Naive thymus-derived CD4-positive, alpha-beta T cell (primary cell): ENCODE measurements at regions not wholly inside any gene's neighbourhood (a gene's known extent, or its start where the extent isn't known, plus 50 kb on each side); places are given as distances from the start of the nearest gene placed in this dataset.

Experiments
- ATAC-seq: fragments of 150-1000 bp; cut with Tn5 transposase; 2 replicates; pipeline ENCODE4 v1.10.0; 2021; ENCODE audit warnings: mild to moderate bottlenecking, moderate library complexity
- CTCF ChIA-PET: fragments of 350-600 bp; sonication (Branson Sonifier 250); formaldehyde crosslinking; loops from one replicate; lab custom pipeline; 2021; ENCODE audit warnings: antibody characterized with exemption; lab: Charles Lee
- POLR2A ChIA-PET: fragments of 350-600 bp; sonication (Branson Sonifier 250); formaldehyde crosslinking; loops from one replicate; lab custom pipeline; 2021; ENCODE audit warnings: antibody characterized with exemption, inconsistent platforms; lab: Charles Lee
- DNase-seq, 9 donors: peaks; one replicate each; pipeline versions ENCODE4 v3.0.0 to v3.0.0-alpha.2; 2020 to 2022; ENCODE audit warnings: mixed read lengths in 1 of 9
- H3K27ac ChIP-seq: one replicate; pipeline ENCODE4 v1.7.0; 2013; ENCODE audit warnings: mild to moderate bottlenecking, low read depth, low read length, moderate library complexity
- H3K27me3 ChIP-seq, 2 donors: one replicate each; pipeline ENCODE4 v1.7.0; 2013; ENCODE audit warnings: low read length in 2 of 2, mild to moderate bottlenecking in 2 of 2, moderate library complexity in 2 of 2; ENCODE audit not compliant: control insufficient read depth in 2 of 2, insufficient read depth in 2 of 2
- H3K36me3 ChIP-seq, 3 experiments: 1 replicate in 2 of 3; 2 replicates in 1 of 3; pipeline ENCODE4 v1.7.0; 2013; ENCODE audit warnings: low read length in 3 of 3, mild to moderate bottlenecking in 3 of 3, moderate library complexity in 1 of 3; ENCODE audit not compliant: insufficient read depth in 3 of 3, control insufficient read depth in 2 of 3
- H3K4me1 ChIP-seq, 2 donors: one replicate each; pipeline ENCODE4 v1.7.0; 2013; ENCODE audit warnings: low read length in 2 of 2, mild to moderate bottlenecking in 2 of 2, moderate library complexity in 1 of 2; ENCODE audit not compliant: control insufficient read depth in 2 of 2, insufficient read depth in 2 of 2
- H3K4me3 ChIP-seq: 2 replicates; pipeline ENCODE4 v1.7.0; 2013; ENCODE audit warnings: mild to moderate bottlenecking, low read length
- H3K9me3 ChIP-seq, 3 experiments: 1 replicate in 2 of 3; 2 replicates in 1 of 3; pipeline ENCODE4 v1.7.0; 2013; ENCODE audit warnings: low read length in 3 of 3; ENCODE audit not compliant: control insufficient read depth in 2 of 3
- H3K27ac Mint-ChIP-seq, 9 donors: one replicate each; pipeline ENCODE4 v1.8.0; 2020 to 2022; ENCODE audit warnings: mixed read lengths in 9 of 9, mild to moderate bottlenecking in 8 of 9, moderate library complexity in 5 of 9, inconsistent platforms in 2 of 9
- H3K27me3 Mint-ChIP-seq, 5 donors: one replicate each; pipeline ENCODE4 v1.8.0; 2021 to 2022; ENCODE audit warnings: mixed read lengths in 5 of 5, mild to moderate bottlenecking in 1 of 5
- H3K36me3 Mint-ChIP-seq, 5 donors: one replicate each; pipeline ENCODE4 v1.8.0; 2020 to 2022; ENCODE audit warnings: mixed read lengths in 5 of 5, mild to moderate bottlenecking in 3 of 5, inconsistent platforms in 1 of 5
- H3K4me1 Mint-ChIP-seq, 7 donors: one replicate each; pipeline ENCODE4 v1.8.0; 2020 to 2022; ENCODE audit warnings: mixed read lengths in 7 of 7, mild to moderate bottlenecking in 3 of 7, inconsistent platforms in 1 of 7
- H3K4me3 Mint-ChIP-seq, 10 donors: one replicate each; pipeline ENCODE4 v1.8.0; 2020 to 2022; ENCODE audit warnings: mild to moderate bottlenecking in 10 of 10, mixed read lengths in 10 of 10, moderate library complexity in 6 of 10, inconsistent platforms in 2 of 10
- H3K9me3 Mint-ChIP-seq, 11 donors: one replicate each; pipeline ENCODE4 v1.8.0; 2020 to 2022; ENCODE audit warnings: mixed read lengths in 11 of 11, mild to moderate bottlenecking in 4 of 11, inconsistent platforms in 1 of 11, moderate library complexity in 1 of 11
- intact Hi-C, 2 donors: fragments of 100-400 bp; cut with micrococcal nuclease; formaldehyde crosslinking; loops; one replicate each; pipeline ENCODE4 v1.15.1; 2023

GRCh38 chr21:16424331-16424751 is 694.6 kb downstream of the USP25 start:
- ATAC-seq (no peak), DNase-seq (no peak)
- no peaks in the 10 kb centered on the region for H3K9me3 ChIP-seq
- intact Hi-C loops: no loop called here
- no peak overlapping the region for H3K4me3 ChIP-seq
- no peak overlapping the region for H3K4me3 Mint-ChIP-seq
- CTCF ChIA-PET: no interaction called here
- H3K4me1 Mint-ChIP-seq: no peaks in the 10 kb centered on the region
- no peak overlapping the region for H3K27ac Mint-ChIP-seq
- no peaks in the 10 kb centered on the region for H3K27me3 Mint-ChIP-seq
- H3K36me3 ChIP-seq: no peaks in the 10 kb centered on the region
- no peaks in the 10 kb centered on the region for H3K27me3 ChIP-seq
- no peaks in the 10 kb centered on the region for H3K4me1 ChIP-seq
- H3K9me3 Mint-ChIP-seq: no peaks in the 10 kb centered on the region
- no peaks in the 10 kb centered on the region for H3K36me3 Mint-ChIP-seq
- POLR2A ChIA-PET: no interaction called here
- H3K27ac ChIP-seq: no peak overlapping the region

GRCh38 chr21:16425376-16425775 is 695.6 kb downstream of the USP25 start:
- no peaks in the 10 kb centered on the region for H3K27me3 ChIP-seq
- no peaks in the 10 kb centered on the region for H3K27me3 Mint-ChIP-seq
- DNase-seq (no peak), ATAC-seq (no peak)
- no peak overlapping the region for H3K27ac Mint-ChIP-seq
- H3K4me3 ChIP-seq: no peak overlapping the region
- CTCF ChIA-PET: no interaction called here
- POLR2A ChIA-PET: no interaction called here
- no peaks in the 10 kb centered on the region for H3K4me1 ChIP-seq
- no peaks in the 10 kb centered on the region for H3K36me3 ChIP-seq
- no peaks in the 10 kb centered on the region for H3K36me3 Mint-ChIP-seq
- H3K9me3 ChIP-seq: no peaks in the 10 kb centered on the region
- H3K4me1 Mint-ChIP-seq: no peaks in the 10 kb centered on the region
- H3K9me3 Mint-ChIP-seq: no peaks in the 10 kb centered on the region
- no peak overlapping the region for H3K27ac ChIP-seq
- no peak overlapping the region for H3K4me3 Mint-ChIP-seq
- intact Hi-C loops: no loop called here

- Histone ChIP-seq H3K36me3 (no peaks in the 10 kb centered on the region), H3K4me1 (no peaks in the 10 kb centered on the region), H3K27ac (no peak overlapping the region), H3K27me3 (no peaks in the 10 kb centered on the region), H3K9me3 (no peaks in the 10 kb centered on the region), H3K4me3 (no peak overlapping the region)
- Mint-ChIP-seq H3K27ac (no peak overlapping the region), H3K36me3 (no peaks in the 10 kb centered on the region), H3K4me1 (no peaks in the 10 kb centered on the region), H3K4me3 (no peak overlapping the region), H3K27me3 (no peaks in the 10 kb centered on the region), H3K9me3 (no peaks in the 10 kb centered on the region)
- intact Hi-C loops: no loop called here
- no peak for ATAC-seq
- ChIA-PET CTCF (no interaction called here), POLR2A (no interaction called here)
- no peak for DNase-seq
Measured at GRCh38 chr21:16426936-16427335, 697.2 kb downstream of the USP25 start.

- Histone ChIP-seq H3K27me3 (no peaks in the 10 kb centered on the region), H3K36me3 (no peaks in the 10 kb centered on the region), H3K9me3 (no peaks in the 10 kb centered on the region), H3K27ac (no peak overlapping the region), H3K4me1 (no peaks in the 10 kb centered on the region), H3K4me3 (no peak overlapping the region)
- no peak overlapping the region for H3K27ac Mint-ChIP-seq
- CTCF ChIA-PET: no interaction called here
- intact Hi-C loops: no loop called here
- H3K4me1 Mint-ChIP-seq: no peaks in the 10 kb centered on the region
- H3K27me3 Mint-ChIP-seq: no peaks in the 10 kb centered on the region
- H3K4me3 Mint-ChIP-seq: no peak overlapping the region
- no peaks in the 10 kb centered on the region for H3K36me3 Mint-ChIP-seq
- H3K9me3 Mint-ChIP-seq: no peaks in the 10 kb centered on the region
- ATAC-seq: no peak
- POLR2A ChIA-PET: no interaction called here
- DNase-seq: no peak
Measured at GRCh38 chr21:16427587-16428087, 697.9 kb downstream of the USP25 start.

GRCh38 chr21:16437586-16437985 is 707.8 kb downstream of the USP25 start:
- no peaks in the 10 kb centered on the region for H3K36me3 ChIP-seq
- Mint-ChIP-seq H3K4me1 (no peaks in the 10 kb centered on the region), H3K36me3 (no peaks in the 10 kb centered on the region), H3K27me3 (no peaks in the 10 kb centered on the region), H3K9me3 (no peaks in the 10 kb centered on the region), H3K27ac (no peak overlapping the region), H3K4me3 (no peak overlapping the region)
- H3K27me3 ChIP-seq: no peaks in the 10 kb centered on the region
- H3K27ac ChIP-seq: no peak overlapping the region
- intact Hi-C loops: no loop called here
- ChIA-PET POLR2A (no interaction called here), CTCF (no interaction called here)
- no peak overlapping the region for H3K4me3 ChIP-seq
- no peaks in the 10 kb centered on the region for H3K9me3 ChIP-seq
- ATAC-seq: no peak
- no peaks in the 10 kb centered on the region for H3K4me1 ChIP-seq
- no peak for DNase-seq

- Mint-ChIP-seq H3K4me3 (no peak overlapping the region), H3K9me3 (peaks cover 0 to 2% (median 0%) of the 10 kb centered on the region in 11 donors), H3K27me3 (no peaks in the 10 kb centered on the region), H3K36me3 (no peaks in the 10 kb centered on the region), H3K4me1 (no peaks in the 10 kb centered on the region), H3K27ac (no peak overlapping the region)
- ChIA-PET CTCF (no interaction called here), POLR2A (no interaction called here)
- H3K27me3 ChIP-seq: no peaks in the 10 kb centered on the region
- intact Hi-C loops: no loop called here
- no peak overlapping the region for H3K27ac ChIP-seq
- no peaks in the 10 kb centered on the region for H3K9me3 ChIP-seq
- H3K4me3 ChIP-seq: no peak overlapping the region
- no peaks in the 10 kb centered on the region for H3K4me1 ChIP-seq
- ATAC-seq (no peak), DNase-seq (no peak)
- H3K36me3 ChIP-seq: no peaks in the 10 kb centered on the region
Measured at GRCh38 chr21:16438761-16439160, 709.0 kb downstream of the USP25 start.

GRCh38 chr21:16441789-16442188 is 712.0 kb downstream of the USP25 start:
- H3K36me3 Mint-ChIP-seq: no peaks in the 10 kb centered on the region
- H3K4me1 Mint-ChIP-seq: no peaks in the 10 kb centered on the region
- Histone ChIP-seq H3K27ac (no peak overlapping the region), H3K27me3 (no peaks in the 10 kb centered on the region), H3K4me3 (no peak overlapping the region), H3K36me3 (no peaks in the 10 kb centered on the region), H3K4me1 (no peaks in the 10 kb centered on the region), H3K9me3 (no peaks in the 10 kb centered on the region)
- ChIA-PET CTCF (no interaction called here), POLR2A (no interaction called here)
- no peak overlapping the region for H3K27ac Mint-ChIP-seq
- ATAC-seq (no peak), DNase-seq (no peak)
- H3K27me3 Mint-ChIP-seq: no peaks in the 10 kb centered on the region
- intact Hi-C loops: no loop called here
- H3K9me3 Mint-ChIP-seq: peaks cover 0 to 17% (median 0%) of the 10 kb centered on the region in 11 donors
- no peak overlapping the region for H3K4me3 Mint-ChIP-seq
